Liver (tissue), 8 donors: ENCODE measurements at regions not wholly inside any gene's neighbourhood (a gene's known extent, or its start where the extent isn't known, plus 50 kb on each side); places are given as distances from the start of the nearest gene placed in this dataset.

Experiments
- DNase-seq: peaks from one replicate; pipeline ENCODE4 v3.0.0-alpha.2; 2017; ENCODE audit warnings: low spot score
- H3K27ac ChIP-seq, 2 donors: one replicate each; pipeline ENCODE4 v1.7.0; 2013; ENCODE audit warnings: inconsistent platforms in 2 of 2, low read length in 2 of 2, control low read depth in 1 of 2, low read depth in 1 of 2, mild to moderate bottlenecking in 1 of 2
- H3K27me3 ChIP-seq, 4 donors: one replicate each; pipeline versions ENCODE4 v1.6.1 to v1.7.0; 2013; ENCODE audit warnings: low read length in 3 of 4, inconsistent platforms in 1 of 4, mild to moderate bottlenecking in 1 of 4, moderate library complexity in 1 of 4; ENCODE audit not compliant: control insufficient read depth in 4 of 4, insufficient read depth in 4 of 4
- H3K36me3 ChIP-seq, 4 donors: one replicate each; pipeline versions ENCODE4 v1.6.1 to v1.7.0; 2013; ENCODE audit warnings: low read length in 3 of 4, mild to moderate bottlenecking in 3 of 4, low read depth in 1 of 4, moderate library complexity in 1 of 4; ENCODE audit not compliant: control insufficient read depth in 4 of 4, insufficient read depth in 3 of 4
- H3K4me1 ChIP-seq, 4 donors: one replicate each; pipeline versions ENCODE4 v1.6.1 to v1.7.0; 2013; ENCODE audit warnings: low read length in 3 of 4, mild to moderate bottlenecking in 3 of 4, moderate library complexity in 1 of 4; ENCODE audit not compliant: control insufficient read depth in 4 of 4, insufficient read depth in 4 of 4
- H3K4me3 ChIP-seq, 3 donors: one replicate each; pipeline versions ENCODE4 v1.6.1 to v1.7.0; 2013; ENCODE audit warnings: low read length in 3 of 3, control low read depth in 1 of 3, low read depth in 1 of 3, mild to moderate bottlenecking in 1 of 3
- H3K9ac ChIP-seq, 2 donors: one replicate each; pipeline ENCODE4 v1.7.0; 2013; ENCODE audit warnings: low read length in 2 of 2, mild to moderate bottlenecking in 2 of 2, moderate library complexity in 2 of 2, control low read depth in 1 of 2, low read depth in 1 of 2
- H3K9me3 ChIP-seq, 4 donors: one replicate each; pipeline versions ENCODE4 v1.6.1 to v1.7.0; 2013; ENCODE audit warnings: low read length in 3 of 4; ENCODE audit not compliant: control insufficient read depth in 4 of 4
- ATF3 ChIP-seq: IDR thresholded peaks from 2 replicates; pipeline ENCODE4 v1.6.1; 2016; ENCODE audit warnings: antibody characterized with exemption
- CTCF ChIP-seq: fragments of 150-350 bp; IDR thresholded peaks from 2 replicates; pipeline ENCODE4 v1.5.1; 2017; ENCODE audit warnings: improper control_type of control experiment, low read depth, low read length; ENCODE audit not compliant: missing input control
- EGR1 ChIP-seq, 2 donors: IDR thresholded peaks; 2 replicates each; pipeline ENCODE4 v1.6.1; 2016 to 2018; ENCODE audit warnings: antibody characterized with exemption in 2 of 2, low read depth in 2 of 2
- FOXA1 ChIP-seq: IDR thresholded peaks from 2 replicates; pipeline ENCODE4 v1.6.1; 2016; ENCODE audit warnings: antibody characterized with exemption
- FOXA2 ChIP-seq: IDR thresholded peaks from 2 replicates; pipeline ENCODE4 v1.6.1; 2016; ENCODE audit warnings: antibody characterized with exemption
- GABPA ChIP-seq, 2 donors: IDR thresholded peaks in 1 of 2; conservative IDR thresholded peaks in 1 of 2; 2 replicates each; pipeline ENCODE4 v1.6.1; 2016; ENCODE audit warnings: antibody characterized with exemption in 2 of 2, mild to moderate bottlenecking in 1 of 2, moderate library complexity in 1 of 2
- HNF4A ChIP-seq, 2 donors: conservative IDR thresholded peaks; 2 replicates each; pipeline ENCODE4 v1.6.1; 2016; ENCODE audit warnings: antibody characterized with exemption in 2 of 2, mild to moderate bottlenecking in 2 of 2
- HNF4G ChIP-seq: IDR thresholded peaks from 2 replicates; pipeline ENCODE4 v1.6.1; 2016; ENCODE audit warnings: antibody characterized with exemption
- JUND ChIP-seq, 2 donors: IDR thresholded peaks; 2 replicates each; pipeline ENCODE4 v1.6.1; 2016; ENCODE audit warnings: antibody characterized with exemption in 2 of 2
- MAX ChIP-seq: IDR thresholded peaks from 2 replicates; pipeline ENCODE4 v1.6.1; 2016; ENCODE audit warnings: antibody characterized with exemption
- NR2F2 ChIP-seq: IDR thresholded peaks from 2 replicates; pipeline ENCODE4 v1.6.1; 2016; ENCODE audit warnings: antibody characterized with exemption
- RAD21 ChIP-seq, 2 donors: IDR thresholded peaks; 2 replicates each; pipeline ENCODE4 v1.6.1; 2016; ENCODE audit warnings: antibody characterized with exemption in 2 of 2, mild to moderate bottlenecking in 2 of 2
- REST ChIP-seq: IDR thresholded peaks from 2 replicates; pipeline ENCODE4 v1.6.1; 2016; ENCODE audit warnings: antibody characterized with exemption, mild to moderate bottlenecking
- RXRA ChIP-seq, 2 donors: IDR thresholded peaks; 2 replicates each; pipeline ENCODE4 v1.6.1; 2017 to 2018; ENCODE audit warnings: antibody characterized with exemption in 2 of 2, mild to moderate bottlenecking in 1 of 2
- SP1 ChIP-seq: IDR thresholded peaks from 2 replicates; pipeline ENCODE4 v1.6.1; 2018; ENCODE audit warnings: antibody characterized with exemption, mild to moderate bottlenecking
- TAF1 ChIP-seq: conservative IDR thresholded peaks from 2 replicates; pipeline ENCODE4 v1.6.1; 2016; ENCODE audit warnings: antibody characterized with exemption, mild to moderate bottlenecking
- YY1 ChIP-seq: IDR thresholded peaks from 2 replicates; pipeline ENCODE4 v1.6.1; 2016; ENCODE audit warnings: antibody characterized with exemption, mild to moderate bottlenecking
- ZBTB33 ChIP-seq: IDR thresholded peaks from 2 replicates; pipeline ENCODE4 v1.6.1; 2016; ENCODE audit warnings: antibody characterized with exemption
- WGBS: extraction: QIAGEN DNeasy Blood & Tissue Kit; methylation state at CpG from one replicate; pipeline ENCODE4 v1.1.7; 2013; 5-methylcytosine and 5-hydroxymethylcytosine counted together
- donor health status: healthy.
- donor health status: healthy.
- donor health status: healthy.
- donor health status: healthy.
- donor health status: healthy.

GRCh38 chr4:134297765-134298164, 96.2 kb upstream of the PABPC4L start:
- TF ChIP-seq GABPA (IDR thresholded peaks at IDR 0.05 in 1 of 2, conservative IDR thresholded peaks at IDR 0.05 in 1 of 2) = no peak
- TF ChIP-seq NR2F2 = no peak
- no peak for TF ChIP-seq TAF1
- no peak for TF ChIP-seq HNF4A (conservative IDR thresholded peaks at IDR 0.05)
- TF ChIP-seq EGR1 (IDR thresholded peaks at IDR 0.05; ENCODE audit: low read depth in 2 of 2) = no peak
- no peak for TF ChIP-seq REST
- no peak for TF ChIP-seq YY1
- no peak for TF ChIP-seq SP1
- TF ChIP-seq JUND (IDR thresholded peaks at IDR 0.05) = no peak
- no peak for TF ChIP-seq RAD21 (IDR thresholded peaks at IDR 0.05)
- Histone ChIP-seq H3K27me3 (no peaks in the 10 kb centered on the region), H3K27ac (no peak overlapping the region), H3K9ac (no peak overlapping the region), H3K4me3 (no peak overlapping the region), H3K4me1 (no peaks in the 10 kb centered on the region), H3K36me3 (no peaks in the 10 kb centered on the region), H3K9me3 (no peaks in the 10 kb centered on the region)
- DNase-seq = no peak

GRCh38 chr4:134282680-134283079, 81.1 kb upstream of the PABPC4L start:
- H3K36me3 ChIP-seq = no peaks in the 10 kb centered on the region
- WGBS = 84% methylated on average over 2 of the region's 2 CpGs
- H3K4me1 ChIP-seq = no peaks in the 10 kb centered on the region
- TF ChIP-seq MAX (no peak), RXRA (IDR thresholded peaks at IDR 0.05) (no peak), RAD21 (IDR thresholded peaks at IDR 0.05) (no peak), NR2F2 (no peak), SP1 (no peak), FOXA1 (no peak), ZBTB33 (no peak), YY1 (no peak), TAF1 (no peak), GABPA (IDR thresholded peaks at IDR 0.05 in 1 of 2, conservative IDR thresholded peaks at IDR 0.05 in 1 of 2) (no peak), FOXA2 (no peak), EGR1 (IDR thresholded peaks at IDR 0.05; ENCODE audit: low read depth in 2 of 2) (no peak), JUND (IDR thresholded peaks at IDR 0.05) (no peak), REST (no peak), HNF4G (no peak), HNF4A (conservative IDR thresholded peaks at IDR 0.05) (no peak), ATF3 (no peak), CTCF (no peak)
- no peak for DNase-seq
- no peaks in the 10 kb centered on the region for H3K27me3 ChIP-seq
- H3K4me3 ChIP-seq = no peak overlapping the region
- no peak overlapping the region for H3K27ac ChIP-seq
- no peaks in the 10 kb centered on the region for H3K9me3 ChIP-seq
- no peak overlapping the region for H3K9ac ChIP-seq
